ENCODE measurements at regions not wholly inside any gene's neighbourhood (a gene's known extent, or its start where the extent isn't known, plus 50 kb on each side); places are given as distances from the start of the nearest gene placed in this dataset.
"Not testable (repeated sequence)": the region's sequence is repeated elsewhere in the genome, so short reads cannot be mapped to it uniquely, and the experiment has no call there.

- Histone ChIP-seq H3K9ac (no peak overlapping the region), H3K4me3 (no peak overlapping the region), H4K20me1 (peaks cover 0 to 5% (median 0%) of the 10 kb centered on the region in 11 experiments; a peak in 6 of 22 replicates), H3K27ac (no peak overlapping the region), H3K4me2 (peak overlapping the region in 3 of 11 experiments; percentile 31 to 55 (median 34); a peak in 6 of 22 replicates), H3K27me3 (peaks cover 0 to 14% (median 3%) of the 10 kb centered on the region in 11 experiments; a peak in 13 of 22 replicates), H3K9me3 (replicated peaks in 1 of 11) (peaks cover 10 to 17% (median 16%) of the 10 kb centered on the region in 11 experiments), H3K4me1 (peaks cover 16 to 51% (median 25%) of the 10 kb centered on the region in 10 experiments), H3K36me3 (no peaks in the 10 kb centered on the region)
- no peak for TF ChIP-seq Cebpa-rat (IDR thresholded peaks at IDR 0.05)
These were observed 448.0 kb downstream of the MIAT start for GRCh38 chr22:27105142-27106025.

DNA sequence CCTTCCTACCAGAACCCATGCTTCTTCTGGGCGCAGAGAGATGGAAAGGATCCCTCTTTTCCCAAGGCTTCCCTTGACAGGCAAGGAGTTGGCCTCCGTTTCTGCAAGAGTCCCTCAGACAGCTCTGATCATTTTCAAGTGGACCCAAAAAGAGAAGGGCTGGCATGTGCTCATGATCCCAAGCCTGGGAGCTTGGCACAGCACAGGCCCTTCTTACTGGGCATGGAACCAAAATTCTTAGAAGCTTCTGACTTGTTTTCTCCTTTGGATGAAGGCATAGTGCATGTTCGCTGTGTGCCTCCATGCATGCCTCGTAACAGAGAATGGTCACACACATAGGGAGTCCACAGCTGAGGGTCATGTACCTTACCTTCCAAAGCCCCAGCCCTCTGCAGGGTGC lies 449.6 kb downstream of the MIAT start:
- H3K27me3 ChIP-seq = no peaks in the 10 kb centered on the region; a peak in 1 of 22 replicates
- no peaks in the 10 kb centered on the region for H4K20me1 ChIP-seq
- H3K9ac ChIP-seq = no peak overlapping the region
- H3K4me1 ChIP-seq = peaks cover 3 to 59% (median 13%) of the 10 kb centered on the region in 10 experiments; a peak in 16 of 20 replicates
- no peak for TF ChIP-seq Cebpa-rat (IDR thresholded peaks at IDR 0.05)
- H3K4me2 ChIP-seq = no peak overlapping the region
- no peak overlapping the region for H3K27ac ChIP-seq
- no peak overlapping the region for H3K4me3 ChIP-seq
- H3K9me3 ChIP-seq (replicated peaks in 1 of 11) = peaks cover 10 to 21% (median 18%) of the 10 kb centered on the region in 11 experiments
- no peaks in the 10 kb centered on the region for H3K36me3 ChIP-seq

- peaks cover 10 to 21% (median 18%) of the 10 kb centered on the region in 11 experiments for H3K9me3 ChIP-seq (replicated peaks in 1 of 11)
- no peaks in the 10 kb centered on the region; a peak in 1 of 22 replicates for H3K27me3 ChIP-seq
- peak overlapping the region in 4 of 11 experiments; percentile 32 to 54 (median 48); a peak in 4 of 22 replicates for H3K4me2 ChIP-seq
- no peak overlapping the region for H3K4me3 ChIP-seq
- H3K9ac ChIP-seq = no peak overlapping the region
- no peak overlapping the region for H3K27ac ChIP-seq
- H4K20me1 ChIP-seq = no peaks in the 10 kb centered on the region
- peaks cover 3 to 63% (median 16%) of the 10 kb centered on the region in 10 experiments; a peak in 16 of 20 replicates for H3K4me1 ChIP-seq
- TF ChIP-seq Cebpa-rat (IDR thresholded peaks at IDR 0.05) = no peak
- H3K36me3 ChIP-seq = no peaks in the 10 kb centered on the region
These were observed 450.0 kb downstream of the MIAT start for GRCh38 chr22:27107386-27107785.

GRCh38 chr22:27107824-27108223 lies 450.4 kb downstream of the MIAT start:
- Histone ChIP-seq H3K4me3 (no peak overlapping the region), H4K20me1 (no peaks in the 10 kb centered on the region), H3K36me3 (no peaks in the 10 kb centered on the region), H3K27me3 (no peaks in the 10 kb centered on the region; a peak in 1 of 22 replicates), H3K27ac (peak overlapping the region in 2 of 11 experiments; percentile 8 to 32; a peak in 2 of 22 replicates), H3K4me1 (peaks cover 5 to 67% (median 21%) of the 10 kb centered on the region in 10 experiments; a peak in 19 of 20 replicates), H3K9me3 (replicated peaks in 1 of 11) (peaks cover 10 to 24% (median 18%) of the 10 kb centered on the region in 11 experiments), H3K4me2 (peak overlapping the region in 4 of 11 experiments; percentile 32 to 54 (median 48); a peak in 8 of 22 replicates), H3K9ac (no peak overlapping the region)
- TF ChIP-seq Cebpa-rat (IDR thresholded peaks at IDR 0.05) = no peak

- no peak overlapping the region for H3K4me3 ChIP-seq
- peaks cover 5 to 75% (median 28%) of the 10 kb centered on the region in 10 experiments; a peak in 19 of 20 replicates for H3K4me1 ChIP-seq
- no peaks in the 10 kb centered on the region for H4K20me1 ChIP-seq
- no peaks in the 10 kb centered on the region; a peak in 1 of 22 replicates for H3K27me3 ChIP-seq
- peak overlapping the region in 2 of 11 experiments; percentile 8 to 32; a peak in 3 of 22 replicates for H3K27ac ChIP-seq
- no peak overlapping the region for H3K9ac ChIP-seq
- no peak for TF ChIP-seq Cebpa-rat (IDR thresholded peaks at IDR 0.05)
- peaks cover 10 to 24% (median 18%) of the 10 kb centered on the region in 11 experiments for H3K9me3 ChIP-seq (replicated peaks in 1 of 11)
- peak overlapping the region in 9 of 11 experiments; percentile 6 to 57 (median 36); a peak in 14 of 22 replicates for H3K4me2 ChIP-seq
- no peaks in the 10 kb centered on the region for H3K36me3 ChIP-seq
These were observed 451.2 kb downstream of the MIAT start for GRCh38 chr22:27108425-27109114.

- Histone ChIP-seq H3K4me2 (peak overlapping the region in 1 of 11 experiments; percentile 46; a peak in 2 of 22 replicates), H3K4me1 (peaks cover 5 to 83% (median 36%) of the 10 kb centered on the region in 10 experiments; a peak in 19 of 20 replicates), H3K9me3 (replicated peaks in 1 of 11) (peaks cover 10 to 24% (median 18%) of the 10 kb centered on the region in 11 experiments)
- not testable (repeated sequence) for H3K36me3 ChIP-seq, H3K27ac ChIP-seq, H3K27me3 ChIP-seq, H3K4me3 ChIP-seq, H4K20me1 ChIP-seq, H3K9ac ChIP-seq
These were observed 452.0 kb downstream of the MIAT start for GRCh38 chr22:27109406-27109805.

- H4K20me1 ChIP-seq = no peaks in the 10 kb centered on the region
- peaks cover 5 to 90% (median 37%) of the 10 kb centered on the region in 10 experiments; a peak in 19 of 20 replicates for H3K4me1 ChIP-seq
- H3K27ac ChIP-seq = peak overlapping the region in 3 of 11 experiments; percentile 19 to 30 (median 21); a peak in 3 of 22 replicates
- H3K27me3 ChIP-seq = no peaks in the 10 kb centered on the region
- H3K36me3 ChIP-seq = no peaks in the 10 kb centered on the region
- peak overlapping the region in 4 of 11 experiments; percentile 32 to 97 (median 58); a peak in 8 of 22 replicates for H3K4me2 ChIP-seq
- no peak for TF ChIP-seq Cebpa-rat (IDR thresholded peaks at IDR 0.05)
- no peak overlapping the region for H3K9ac ChIP-seq
- H3K9me3 ChIP-seq (replicated peaks in 1 of 11) = peaks cover 10 to 24% (median 18%) of the 10 kb centered on the region in 11 experiments
- no peak overlapping the region for H3K4me3 ChIP-seq
These were observed 453.5 kb downstream of the MIAT start for GRCh38 chr22:27110665-27111451.

Measured in BLaER1 treated with 17β-estradiol and CSF1 and Interleukin-3, amounts not matched to agents 10 nM and 100 nM (cell line).